Gastroesophageal sphincter (tissue), 3 donors: ENCODE measurements at regions not wholly inside any gene's neighbourhood (a gene's known extent, or its start where the extent isn't known, plus 50 kb on each side); places are given as distances from the start of the nearest gene placed in this dataset.

Experiments
- CTCF ChIP-seq, 4 experiments: fragments of 200-600 bp in 2 of 4; fragments of 450-650 bp in 2 of 4; sonication (generic) in 1 of 4; IDR thresholded peaks; one replicate each; pipeline ENCODE4 v1.5.1; 2017 to 2019; ENCODE audit warnings: antibody characterized with exemption in 4 of 4, mild to moderate bottlenecking in 2 of 4, moderate library complexity in 2 of 4
- POLR2A ChIP-seq, 2 donors: fragments of 450-650 bp; IDR thresholded peaks; one replicate each; pipeline ENCODE4 v1.6.1; 2017; ENCODE audit warnings: antibody characterized with exemption in 2 of 2, mild to moderate bottlenecking in 2 of 2, moderate library complexity in 1 of 2
- POLR2AphosphoS5 ChIP-seq: sonication (generic); formaldehyde crosslinking; IDR thresholded peaks from one replicate; pipeline ENCODE4 v1.6.1; 2017; ENCODE audit warnings: antibody characterized with exemption

GRCh38 chr5:124153588-124153987, 592.9 kb downstream of the ZNF608 start:
- no peak for TF ChIP-seq CTCF (IDR thresholded peaks at IDR 0.05)
- no peak for TF ChIP-seq POLR2A (IDR thresholded peaks at IDR 0.05)
- TF ChIP-seq POLR2AphosphoS5: no peak
